HG03025 (cell line): ENCODE measurements at regions not wholly inside any gene's neighbourhood (a gene's known extent, or its start where the extent isn't known, plus 50 kb on each side); places are given as distances from the start of the nearest gene placed in this dataset.

ENCODE experiments used
- ATAC-seq: cut with Tn5 transposase; IDR thresholded peaks from one replicate; pipeline ENCODE4 v1.9.1; 2021; ENCODE audit warnings: mild to moderate bottlenecking, moderate library complexity; ENCODE audit not compliant: unreplicated experiment, low FRiP score

- no peak for ATAC-seq
Measured at GRCh38 chr2:40760071-40760666, 308.3 kb upstream of the SLC8A1 start.

- no peak for ATAC-seq
Measured at GRCh38 chr2:40773291-40773690, 321.4 kb upstream of the SLC8A1 start.

GRCh38 chr2:40783704-40784103 is 331.8 kb upstream of the SLC8A1 start:
- no peak for ATAC-seq

- no peak for ATAC-seq
Measured at GRCh38 chr2:40786636-40787035, 334.7 kb upstream of the SLC8A1 start.

GRCh38 chr2:40797120-40797519 is 345.2 kb upstream of the SLC8A1 start:
- no peak for ATAC-seq

DNA sequence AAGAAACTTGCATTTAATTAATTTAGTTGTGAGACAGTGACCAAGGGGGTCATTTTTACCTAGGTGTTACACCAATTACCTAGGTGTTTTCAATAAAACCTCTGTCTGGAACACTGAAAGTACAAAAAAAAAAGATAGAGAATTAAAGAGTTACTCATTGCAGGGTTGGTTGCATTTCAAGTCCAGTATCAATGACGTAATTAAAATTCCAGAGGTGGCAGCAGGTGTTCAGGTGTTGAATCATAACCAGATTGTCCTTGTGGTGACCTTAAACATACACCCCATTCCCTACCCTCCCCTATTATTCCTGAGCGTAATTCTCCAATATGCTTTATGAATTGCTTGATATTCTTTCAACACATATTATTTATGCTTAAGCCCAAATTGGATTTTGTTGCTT is 352.0 kb upstream of the SLC8A1 start:
- no peak for ATAC-seq

DNA sequence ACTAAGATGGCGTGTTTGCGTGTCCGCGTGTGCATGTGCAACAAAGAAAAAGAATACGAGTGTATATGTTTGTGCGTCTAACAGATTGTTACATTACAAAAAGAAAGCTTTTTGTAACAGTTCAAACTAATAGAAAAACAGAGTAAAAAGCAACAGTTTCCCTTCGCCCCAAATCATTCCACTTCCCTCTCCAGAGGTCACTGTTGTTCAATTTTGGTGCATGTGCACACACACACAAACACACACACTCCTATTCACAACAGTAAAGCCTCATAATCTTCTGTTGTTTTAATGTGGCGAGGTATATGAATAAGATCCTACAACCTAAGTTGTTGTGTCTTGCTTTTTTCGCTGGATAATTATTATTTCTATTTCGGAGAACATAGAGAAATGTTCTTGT is 357.3 kb upstream of the SLC8A1 start:
- no peak for ATAC-seq

DNA sequence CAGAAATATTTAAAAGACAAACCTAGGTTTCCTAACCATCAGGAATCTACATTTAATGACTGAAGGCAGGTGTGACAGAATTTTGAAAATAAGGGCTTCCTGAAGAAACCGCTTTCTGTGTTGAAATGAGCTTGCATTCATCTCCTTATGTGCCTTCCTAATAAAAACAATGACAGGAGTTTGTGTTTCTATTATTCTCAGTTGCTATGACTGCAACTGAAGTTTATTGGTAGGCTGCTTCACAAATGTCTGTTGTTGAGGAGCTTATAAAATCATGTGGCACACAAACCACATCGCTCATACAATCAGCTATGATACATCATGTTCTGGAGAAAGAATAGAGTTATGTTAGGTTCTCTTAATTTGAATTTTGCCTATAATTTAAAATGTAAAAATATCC is 362.7 kb upstream of the SLC8A1 start:
- ATAC-seq = no peak

DNA sequence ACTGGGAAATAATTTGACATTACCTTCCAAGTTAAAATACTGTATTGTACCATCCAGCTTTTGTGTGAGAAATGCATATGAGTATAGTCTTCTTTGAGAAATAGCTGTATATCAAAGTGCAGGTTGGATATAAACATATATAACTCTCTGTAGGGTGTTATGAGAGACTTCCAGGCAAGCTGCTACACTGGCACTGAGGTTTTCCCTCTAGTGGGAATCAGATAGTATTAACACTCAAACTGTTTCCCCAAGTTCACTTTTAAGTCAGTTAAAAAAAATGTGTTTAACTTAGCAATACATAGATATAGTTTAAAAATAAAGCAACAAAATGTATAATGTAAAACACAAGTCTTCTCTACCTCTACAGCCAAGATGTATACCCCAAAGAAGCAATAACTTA is 368.4 kb upstream of the SLC8A1 start:
- no peak for ATAC-seq

DNA sequence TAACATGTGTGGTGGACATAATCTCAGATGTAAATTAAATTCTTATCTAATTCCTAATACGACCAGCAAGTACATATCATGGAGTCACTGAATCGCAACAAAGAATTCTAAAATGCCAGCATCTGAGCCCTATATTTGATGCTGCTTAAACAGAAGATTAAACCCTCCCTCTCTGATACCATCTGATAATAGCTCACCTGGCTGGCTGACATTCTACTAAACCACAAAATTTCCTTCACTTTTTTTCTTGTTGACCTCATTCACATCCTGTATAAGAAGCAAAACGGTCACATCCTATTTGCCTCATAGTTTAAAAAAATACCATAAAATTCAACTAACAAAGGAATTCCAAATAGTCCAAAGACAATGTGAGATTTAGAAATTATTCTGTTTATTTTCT is 371.6 kb upstream of the SLC8A1 start:
- ATAC-seq = no peak

GRCh38 chr2:40824278-40824677 is 372.4 kb upstream of the SLC8A1 start:
- ATAC-seq = no peak

DNA sequence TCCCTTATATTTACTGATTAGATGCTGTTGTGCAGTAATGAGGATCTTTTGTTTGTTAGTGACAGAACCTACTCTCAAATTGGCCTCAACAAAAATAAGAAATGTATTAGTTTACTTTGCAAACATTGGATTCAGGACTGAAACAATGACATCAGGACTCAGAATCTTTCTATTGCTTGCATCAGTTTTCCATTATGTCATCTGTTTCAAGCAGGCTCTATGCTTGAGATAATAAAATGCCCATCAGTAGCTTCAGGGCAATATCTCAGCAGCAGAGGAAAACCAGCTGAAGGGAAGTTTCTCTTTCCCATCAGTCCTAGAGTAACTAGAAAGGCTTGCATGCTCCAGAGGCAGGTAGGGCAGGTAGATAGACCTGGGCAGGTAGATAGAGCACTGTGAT is 375.5 kb upstream of the SLC8A1 start:
- no peak for ATAC-seq

- no peak for ATAC-seq
Measured at GRCh38 chr2:40831321-40831873, 379.5 kb upstream of the SLC8A1 start.

- ATAC-seq = no peak
Measured at GRCh38 chr2:40841856-40842255, 390.0 kb upstream of the SLC8A1 start.

DNA sequence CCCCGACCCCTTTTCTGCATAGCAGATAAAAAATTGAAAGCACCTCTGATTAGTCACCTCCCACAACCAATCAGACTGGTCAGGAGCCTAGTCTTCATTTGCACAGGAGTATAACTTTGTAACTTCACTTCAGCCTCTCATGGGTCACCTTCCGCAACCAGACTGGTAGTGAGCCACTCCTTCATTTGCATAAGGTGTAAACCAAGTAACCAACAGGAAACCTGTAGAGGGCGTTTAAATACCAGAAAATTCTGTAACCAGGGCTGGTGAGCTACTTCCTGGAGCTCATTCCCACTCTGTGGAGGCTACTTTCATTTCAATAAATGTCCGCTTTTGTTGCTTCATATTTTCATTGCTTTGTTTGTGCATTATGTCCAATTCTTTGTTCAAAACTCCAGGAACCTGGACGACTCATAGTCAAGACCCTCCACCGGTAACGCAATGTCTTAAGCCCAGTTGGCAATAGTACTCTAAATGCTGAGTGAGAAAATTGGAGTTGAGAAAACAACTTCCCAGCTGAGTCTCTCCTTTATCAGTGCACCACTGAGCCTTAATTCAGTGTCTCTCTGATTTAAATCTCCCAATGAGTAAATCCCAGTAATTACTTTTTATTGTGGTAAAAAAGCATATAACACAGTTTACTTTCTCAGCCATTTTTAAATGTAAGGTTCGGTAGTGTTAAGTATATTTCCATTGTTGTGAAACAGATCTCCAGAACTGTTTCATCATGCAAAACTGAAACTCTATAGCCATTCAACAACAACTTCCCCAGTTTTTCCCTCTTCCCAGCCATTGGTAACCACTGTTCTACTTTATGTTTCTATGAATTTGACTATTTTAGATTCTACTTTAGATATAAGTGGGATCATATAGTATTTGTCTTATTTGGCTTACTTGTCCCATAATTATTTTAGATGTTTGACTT is 392.7 kb upstream of the SLC8A1 start:
- ATAC-seq = no peak

GRCh38 chr2:40851661-40852060 is 399.8 kb upstream of the SLC8A1 start:
- no peak for ATAC-seq

GRCh38 chr2:40859617-40860016 is 407.7 kb upstream of the SLC8A1 start:
- ATAC-seq = no peak

- ATAC-seq = no peak
Measured at GRCh38 chr2:40867829-40868228, 415.9 kb upstream of the SLC8A1 start.

DNA sequence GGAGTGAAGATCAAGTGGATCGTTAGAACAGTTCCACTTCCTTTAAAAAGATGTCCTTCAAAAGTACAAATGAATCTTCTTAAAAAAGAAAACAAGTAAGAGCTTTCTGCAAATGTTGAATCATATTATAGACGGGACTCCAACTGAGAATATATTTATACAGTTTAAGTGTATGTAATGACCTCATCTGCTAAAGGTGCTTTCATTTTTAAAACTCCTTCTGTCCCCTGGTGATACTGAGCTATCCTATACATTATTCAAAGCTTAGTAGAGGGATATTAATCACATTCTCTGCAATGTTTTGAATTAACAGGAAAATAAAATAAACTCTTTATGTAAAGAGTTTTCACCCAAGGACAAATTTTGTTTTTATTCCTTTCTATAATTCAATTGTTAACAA is 420.7 kb upstream of the SLC8A1 start:
- ATAC-seq = no peak

DNA sequence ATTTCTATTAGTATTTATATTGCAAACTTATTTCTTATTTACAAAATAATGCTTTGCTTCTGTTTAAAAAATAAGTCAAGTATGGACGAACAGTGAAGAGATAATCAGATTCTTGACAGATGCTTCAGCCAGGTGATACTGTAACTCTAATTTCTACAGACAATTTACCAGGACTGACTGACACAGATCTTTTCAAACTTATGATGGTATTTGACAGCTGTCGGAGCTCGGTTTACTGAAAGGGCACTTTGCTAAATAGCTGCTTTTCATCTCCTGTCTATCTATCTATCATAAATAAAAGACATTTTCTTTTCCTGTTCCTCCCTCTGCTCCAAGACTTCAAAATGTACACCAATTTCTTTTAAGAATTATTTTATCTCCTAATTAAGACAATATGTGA is 422.5 kb upstream of the SLC8A1 start:
- ATAC-seq = no peak

GRCh38 chr2:40877734-40878288 is 425.9 kb upstream of the SLC8A1 start:
- no peak for ATAC-seq
